Testis (tissue), 2 donors: ENCODE measurements at regions not wholly inside any gene's neighbourhood (a gene's known extent, or its start where the extent isn't known, plus 50 kb on each side); places are given as distances from the start of the nearest gene placed in this dataset.
"Not testable (repeated sequence)": the region's sequence is repeated elsewhere in the genome, so short reads cannot be mapped to it uniquely, and the experiment has no call there.

Experiments used
- POLR2A ChIP-seq: fragments of 450-650 bp; IDR thresholded peaks from one replicate; pipeline ENCODE4 v1.6.1; 2017; ENCODE audit warnings: antibody characterized with exemption, mild to moderate bottlenecking, moderate library complexity
- TF ChIP-seq, protein P1 (sequence below), 3 experiments: fragments of 450-650 bp in 2 of 3; fragments of 200-600 bp in 1 of 3; sonication (generic) in 1 of 3; IDR thresholded peaks; one replicate each; pipeline ENCODE4 v1.5.1; 2016 to 2019; ENCODE audit warnings: antibody characterized with exemption in 3 of 3, mild to moderate bottlenecking in 2 of 3, moderate library complexity in 1 of 3

DNA sequence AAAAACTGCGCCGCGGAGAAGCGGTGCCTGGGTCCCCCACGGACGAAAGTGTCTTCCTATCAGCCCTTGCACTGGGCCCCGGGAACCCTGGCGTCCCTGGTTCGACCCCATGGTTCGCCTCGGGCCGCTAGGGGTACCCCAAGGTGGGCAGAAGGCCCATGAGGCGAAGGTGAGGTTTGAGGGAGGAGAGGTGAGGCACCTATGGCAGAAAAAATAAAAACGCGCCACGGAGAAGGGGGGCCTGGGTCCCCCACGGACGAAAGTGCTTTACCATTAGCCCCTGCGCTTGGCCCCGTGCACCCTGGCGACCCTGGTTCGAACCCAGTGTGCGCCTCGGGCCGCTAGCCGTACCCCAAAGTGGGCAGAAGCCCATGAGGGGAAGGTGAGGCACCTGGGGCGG, 756.1 kb downstream of the SPATA31A1 start:
- TF ChIP-seq, protein P1, sequence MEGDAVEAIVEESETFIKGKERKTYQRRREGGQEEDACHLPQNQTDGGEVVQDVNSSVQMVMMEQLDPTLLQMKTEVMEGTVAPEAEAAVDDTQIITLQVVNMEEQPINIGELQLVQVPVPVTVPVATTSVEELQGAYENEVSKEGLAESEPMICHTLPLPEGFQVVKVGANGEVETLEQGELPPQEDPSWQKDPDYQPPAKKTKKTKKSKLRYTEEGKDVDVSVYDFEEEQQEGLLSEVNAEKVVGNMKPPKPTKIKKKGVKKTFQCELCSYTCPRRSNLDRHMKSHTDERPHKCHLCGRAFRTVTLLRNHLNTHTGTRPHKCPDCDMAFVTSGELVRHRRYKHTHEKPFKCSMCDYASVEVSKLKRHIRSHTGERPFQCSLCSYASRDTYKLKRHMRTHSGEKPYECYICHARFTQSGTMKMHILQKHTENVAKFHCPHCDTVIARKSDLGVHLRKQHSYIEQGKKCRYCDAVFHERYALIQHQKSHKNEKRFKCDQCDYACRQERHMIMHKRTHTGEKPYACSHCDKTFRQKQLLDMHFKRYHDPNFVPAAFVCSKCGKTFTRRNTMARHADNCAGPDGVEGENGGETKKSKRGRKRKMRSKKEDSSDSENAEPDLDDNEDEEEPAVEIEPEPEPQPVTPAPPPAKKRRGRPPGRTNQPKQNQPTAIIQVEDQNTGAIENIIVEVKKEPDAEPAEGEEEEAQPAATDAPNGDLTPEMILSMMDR (IDR thresholded peaks at IDR 0.05): not testable (repeated sequence)
- TF ChIP-seq POLR2A: not testable (repeated sequence)
